Tibial nerve (tissue), 3 donors: ENCODE measurements at regions not wholly inside any gene's neighbourhood (a gene's known extent, or its start where the extent isn't known, plus 50 kb on each side); places are given as distances from the start of the nearest gene placed in this dataset.

Experiments used
- POLR2A ChIP-seq, 2 donors: fragments of 450-650 bp; IDR thresholded peaks; one replicate each; pipeline ENCODE4 v1.6.1; 2017; ENCODE audit warnings: antibody characterized with exemption in 2 of 2, mild to moderate bottlenecking in 2 of 2, moderate library complexity in 2 of 2
- TF ChIP-seq, protein P1 (sequence below), 5 experiments: fragments of 200-600 bp in 3 of 5; fragments of 450-650 bp in 2 of 5; sonication (generic) in 3 of 5; IDR thresholded peaks; one replicate each; pipeline ENCODE4 v1.5.1; 2016 to 2019; ENCODE audit warnings: antibody characterized with exemption in 5 of 5, mild to moderate bottlenecking in 3 of 5, moderate library complexity in 2 of 5

DNA sequence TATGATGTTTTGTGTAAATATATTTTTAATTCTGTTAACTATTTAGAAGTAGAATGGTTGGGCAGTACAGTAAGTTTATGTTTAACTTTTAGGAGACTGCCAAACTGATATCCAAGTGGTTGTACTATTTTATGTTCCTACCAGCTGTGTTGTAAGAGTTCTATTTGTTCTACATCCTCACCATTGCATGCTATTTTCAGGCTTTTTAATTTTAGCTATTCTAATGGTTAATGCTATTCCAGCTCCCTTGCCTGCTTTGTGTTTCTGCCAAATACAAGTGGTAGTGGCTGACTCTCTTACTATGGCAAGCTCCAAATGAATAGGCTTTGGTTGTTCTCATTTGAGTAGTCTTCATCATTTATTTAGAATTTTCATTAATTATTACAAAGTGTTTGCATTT lies 476.4 kb downstream of the KIF4B start:
- TF ChIP-seq, protein P1, sequence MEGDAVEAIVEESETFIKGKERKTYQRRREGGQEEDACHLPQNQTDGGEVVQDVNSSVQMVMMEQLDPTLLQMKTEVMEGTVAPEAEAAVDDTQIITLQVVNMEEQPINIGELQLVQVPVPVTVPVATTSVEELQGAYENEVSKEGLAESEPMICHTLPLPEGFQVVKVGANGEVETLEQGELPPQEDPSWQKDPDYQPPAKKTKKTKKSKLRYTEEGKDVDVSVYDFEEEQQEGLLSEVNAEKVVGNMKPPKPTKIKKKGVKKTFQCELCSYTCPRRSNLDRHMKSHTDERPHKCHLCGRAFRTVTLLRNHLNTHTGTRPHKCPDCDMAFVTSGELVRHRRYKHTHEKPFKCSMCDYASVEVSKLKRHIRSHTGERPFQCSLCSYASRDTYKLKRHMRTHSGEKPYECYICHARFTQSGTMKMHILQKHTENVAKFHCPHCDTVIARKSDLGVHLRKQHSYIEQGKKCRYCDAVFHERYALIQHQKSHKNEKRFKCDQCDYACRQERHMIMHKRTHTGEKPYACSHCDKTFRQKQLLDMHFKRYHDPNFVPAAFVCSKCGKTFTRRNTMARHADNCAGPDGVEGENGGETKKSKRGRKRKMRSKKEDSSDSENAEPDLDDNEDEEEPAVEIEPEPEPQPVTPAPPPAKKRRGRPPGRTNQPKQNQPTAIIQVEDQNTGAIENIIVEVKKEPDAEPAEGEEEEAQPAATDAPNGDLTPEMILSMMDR (IDR thresholded peaks at IDR 0.05): no peak
- TF ChIP-seq POLR2A (IDR thresholded peaks at IDR 0.05): no peak
